ENCODE measurements at regions not wholly inside any gene's neighbourhood (a gene's known extent, or its start where the extent isn't known, plus 50 kb on each side); places are given as distances from the start of the nearest gene placed in this dataset.

DNA sequence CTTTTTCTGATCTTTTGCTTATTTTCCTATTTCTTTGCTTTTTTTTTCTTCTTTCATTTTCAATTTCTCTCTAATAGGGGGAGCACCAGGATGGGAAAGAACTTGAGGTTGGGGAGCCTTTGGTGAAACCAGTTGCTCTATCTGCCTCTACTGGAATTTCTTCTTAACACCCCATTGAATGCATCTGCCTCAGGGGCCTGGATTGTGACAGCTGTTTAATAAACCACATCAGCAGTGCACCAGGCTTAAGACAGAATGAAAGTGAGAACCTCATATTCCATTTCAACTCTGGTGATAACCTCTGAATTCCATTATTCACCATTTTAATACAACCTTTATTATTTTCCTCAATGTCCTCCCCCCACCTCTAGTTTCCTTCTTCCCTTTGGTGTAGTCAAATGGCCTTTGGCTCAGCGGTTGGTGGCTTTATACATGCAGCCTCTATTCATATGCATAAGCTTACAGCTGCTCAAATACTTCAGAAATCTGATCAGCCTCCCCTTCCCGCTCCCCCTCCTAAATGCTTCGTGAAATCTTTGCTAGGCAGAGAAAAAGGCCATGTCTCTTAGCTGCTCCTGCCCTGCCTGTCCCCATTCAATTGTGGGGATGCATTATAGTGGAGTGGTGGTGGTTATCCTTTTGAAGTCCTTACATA lies 537.3 kb upstream of the PLXNA2 start:
- no peak for DNase-seq (ENCODE audit: low spot score)

DNA sequence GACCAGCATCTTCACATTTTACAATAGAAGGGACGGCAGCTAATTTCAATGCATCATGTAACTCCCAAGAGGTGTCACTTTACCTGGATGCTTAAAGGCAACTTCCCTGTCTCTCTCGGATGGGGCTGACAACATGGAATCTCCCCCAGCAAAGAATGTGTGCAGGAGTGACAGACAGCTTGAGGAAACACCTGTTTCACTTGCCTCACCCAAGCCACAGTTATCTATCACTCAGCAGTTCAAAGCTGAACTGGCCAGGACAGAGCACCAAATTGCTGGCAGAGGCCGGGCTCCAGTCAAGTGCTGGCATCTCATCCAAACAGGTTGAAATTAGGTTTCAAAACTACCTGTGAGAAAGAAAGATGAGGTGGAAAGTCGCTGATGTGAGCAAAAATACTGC lies 538.0 kb upstream of the PLXNA2 start:
- DNase-seq (ENCODE audit: low spot score): no peak

DNA sequence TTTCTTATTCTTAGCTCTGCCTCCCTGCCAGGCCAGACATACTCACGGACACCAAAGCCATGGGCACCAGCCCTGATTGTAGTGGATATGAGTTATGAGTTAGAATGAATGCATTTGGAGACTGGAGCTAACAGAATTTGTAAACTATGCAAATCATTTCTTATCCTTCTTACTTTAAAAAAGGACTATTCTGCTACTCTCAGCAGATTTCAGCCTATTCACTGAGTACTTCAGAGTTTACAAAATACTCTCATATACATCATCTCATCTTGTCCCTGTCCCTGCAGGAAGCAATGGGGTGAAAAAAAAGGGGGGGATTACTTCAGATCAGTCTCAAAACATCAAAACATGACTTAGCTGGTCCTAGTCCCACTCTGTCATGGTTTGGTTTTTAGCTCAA lies 541.4 kb upstream of the PLXNA2 start:
- no peak for DNase-seq (ENCODE audit: low spot score)

DNA sequence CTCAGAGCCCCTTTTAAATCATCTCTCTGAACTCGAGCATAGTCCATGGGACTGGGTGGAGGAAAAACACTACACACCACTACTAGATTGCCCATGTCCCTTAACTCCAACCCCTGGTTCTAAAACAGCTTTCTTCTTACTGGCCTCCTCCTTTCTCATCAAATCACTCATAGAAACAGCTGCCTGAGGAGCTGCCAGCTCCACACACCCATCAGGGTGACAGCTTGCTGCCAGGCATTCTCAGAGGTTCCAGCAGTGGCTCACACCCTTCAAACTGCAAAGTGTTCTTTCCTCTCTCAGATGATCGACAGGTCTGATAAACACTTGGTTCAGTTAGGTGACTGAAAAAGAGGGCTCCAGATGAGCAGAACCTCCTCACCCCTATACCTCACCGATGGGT lies 543.0 kb upstream of the PLXNA2 start:
- DNase-seq (ENCODE audit: low spot score): no peak

DNA sequence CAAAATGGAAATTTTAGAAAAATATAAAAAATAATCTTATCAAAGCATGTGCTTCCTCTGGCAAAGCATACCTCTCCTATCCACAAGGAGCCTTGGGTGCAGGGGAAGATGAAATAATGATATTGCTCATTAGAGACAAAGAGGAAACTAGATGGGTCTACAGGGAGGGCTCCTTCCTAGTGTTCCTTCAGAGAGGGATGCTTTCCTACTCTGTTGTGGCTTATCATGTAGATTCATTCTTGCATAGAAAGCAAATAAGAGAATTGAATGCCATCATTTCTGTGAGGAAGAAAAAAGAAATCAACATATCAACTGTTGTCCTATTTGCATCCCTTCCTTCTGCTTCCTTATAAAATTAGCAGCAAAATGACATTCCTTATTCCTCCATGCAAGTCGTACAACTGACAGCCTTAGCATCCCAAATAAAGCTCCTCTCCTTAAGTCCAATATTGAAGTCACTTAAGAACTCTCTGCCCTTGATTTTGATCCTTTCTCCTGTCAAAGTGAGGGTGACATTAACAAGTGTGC lies 543.9 kb upstream of the PLXNA2 start:
- no peak for DNase-seq (ENCODE audit: low spot score)

DNA sequence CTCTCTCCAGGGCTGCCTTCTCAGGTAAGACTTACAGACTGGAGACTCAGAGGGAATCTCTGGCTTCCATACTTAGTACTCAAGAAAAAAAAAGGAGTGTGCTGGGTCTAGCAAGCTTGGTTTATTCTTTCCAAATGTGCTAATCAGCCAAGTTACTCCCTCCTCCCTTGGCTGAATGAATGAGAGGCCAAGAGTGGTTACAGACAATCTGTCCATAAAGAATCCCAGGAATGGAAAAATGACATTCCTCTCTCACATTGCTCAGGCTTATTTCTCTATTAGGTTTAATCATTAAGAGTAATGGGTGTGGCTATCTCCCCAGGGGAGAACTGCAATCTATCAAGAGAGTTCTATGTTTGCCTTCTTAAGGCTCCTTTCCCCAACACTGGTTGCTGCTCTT lies 547.3 kb upstream of the PLXNA2 start:
- no peak for DNase-seq (ENCODE audit: low spot score)

DNA sequence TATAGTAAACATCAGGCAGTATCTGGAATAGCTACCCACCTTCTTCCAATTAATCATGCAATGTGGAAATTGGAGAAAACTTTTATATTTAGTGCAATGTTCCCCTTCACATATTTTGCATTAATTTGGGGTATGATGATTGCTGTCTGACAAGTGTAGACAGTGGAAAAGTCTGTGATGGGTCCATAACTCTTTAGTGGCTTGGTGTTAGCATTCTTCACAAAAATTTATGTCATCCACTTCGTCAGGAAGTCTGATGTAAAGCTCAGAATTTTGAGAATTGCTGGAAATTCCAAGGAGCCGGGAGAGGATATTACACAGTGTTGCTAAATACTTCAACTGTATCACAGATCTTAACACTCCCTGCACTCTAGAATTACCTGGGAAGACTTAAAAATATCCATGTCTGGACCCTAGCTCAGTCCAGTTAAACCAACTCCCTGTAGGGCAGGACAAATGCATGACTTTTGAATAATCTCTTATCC lies 549.7 kb upstream of the PLXNA2 start:
- DNase-seq (ENCODE audit: low spot score): no peak

DNA sequence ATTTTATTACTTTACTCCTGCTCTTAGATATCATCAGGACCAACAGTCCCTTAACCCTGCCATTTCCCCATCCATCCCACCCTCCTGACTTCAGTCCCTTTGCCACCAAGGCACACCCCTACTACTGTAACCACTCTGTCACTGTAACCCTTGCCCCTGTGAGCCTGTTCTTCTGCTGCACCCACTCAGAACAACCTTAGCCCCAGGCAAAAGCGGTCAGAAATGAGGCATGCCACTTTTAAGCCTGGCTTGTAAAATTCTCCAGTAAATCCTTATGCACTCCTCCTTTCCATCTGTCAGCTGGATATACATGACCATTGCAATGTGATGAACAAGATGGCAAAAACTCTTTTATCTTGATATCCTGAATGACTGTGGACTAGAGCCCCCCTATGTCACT lies 555.0 kb upstream of the PLXNA2 start:
- DNase-seq (ENCODE audit: low spot score): no peak

DNA sequence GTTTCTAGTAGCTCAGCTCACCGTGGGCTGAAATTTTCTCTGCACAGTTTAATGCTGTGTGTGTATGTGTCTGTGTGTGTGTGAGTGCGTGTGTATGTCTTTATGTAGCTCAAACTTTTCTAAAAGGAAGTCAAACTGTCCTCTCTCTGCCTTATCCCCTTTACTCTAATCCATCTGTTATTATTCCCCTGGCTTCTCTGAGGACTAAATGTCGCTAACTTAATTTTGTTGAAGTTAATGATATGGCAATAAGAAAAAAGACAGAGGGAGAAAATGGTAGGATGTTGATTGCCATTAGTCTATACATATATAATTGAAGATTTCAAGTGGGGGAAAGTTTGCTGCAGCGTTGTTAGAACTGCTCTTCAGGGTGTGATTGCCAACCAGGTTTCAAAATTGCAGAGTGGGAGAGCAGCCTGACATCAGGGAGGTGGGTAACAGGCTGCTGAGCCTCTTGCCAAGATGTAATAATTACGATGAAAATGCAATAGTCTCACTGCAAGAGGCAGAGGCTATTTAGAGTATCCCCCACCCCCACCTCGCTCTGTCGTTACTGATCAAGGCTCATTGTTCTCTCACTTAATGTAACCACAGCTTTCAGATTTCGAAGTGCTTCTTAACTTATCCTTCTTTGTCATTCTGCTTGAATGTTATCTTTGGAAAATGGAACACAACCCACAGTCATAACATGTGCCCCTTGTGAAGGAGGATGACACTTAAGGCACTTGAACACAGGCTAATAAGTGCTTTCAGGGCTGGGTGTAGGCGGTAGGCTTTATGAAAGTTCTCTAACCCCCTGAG lies 559.0 kb upstream of the PLXNA2 start:
- no peak for DNase-seq (ENCODE audit: low spot score)

DNA sequence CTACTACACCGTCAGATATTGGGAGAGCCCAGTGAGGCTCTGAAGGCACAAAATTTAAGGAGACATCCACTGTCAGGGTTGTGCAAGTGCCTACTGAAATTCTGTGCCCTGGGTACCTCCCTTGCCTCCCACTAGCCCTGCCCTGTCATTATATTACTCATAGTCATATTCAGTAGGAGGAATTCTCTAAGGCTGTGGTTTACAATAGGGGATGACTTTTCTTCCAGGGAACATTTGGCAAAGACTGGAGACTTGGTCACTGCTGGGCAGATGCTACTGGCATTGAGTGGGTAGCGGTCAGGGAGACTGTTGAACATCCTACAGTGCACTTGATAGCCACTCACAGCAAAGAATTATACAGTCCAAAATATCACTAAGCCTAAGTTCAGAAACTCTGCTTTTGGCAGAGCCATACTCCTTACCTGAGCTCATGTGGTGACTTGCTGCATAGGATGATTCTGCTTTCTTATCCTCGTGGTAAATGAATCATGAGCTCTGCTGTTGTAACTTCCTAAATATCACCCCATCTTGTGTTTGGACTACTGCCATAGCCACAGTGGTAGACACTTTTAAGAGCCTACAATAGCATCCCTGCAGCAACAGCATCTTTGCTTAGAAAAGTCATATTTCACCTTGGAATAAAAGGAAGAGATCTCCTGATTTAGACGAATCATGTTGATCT lies 563.4 kb upstream of the PLXNA2 start:
- no peak for DNase-seq (ENCODE audit: low spot score)

DNA sequence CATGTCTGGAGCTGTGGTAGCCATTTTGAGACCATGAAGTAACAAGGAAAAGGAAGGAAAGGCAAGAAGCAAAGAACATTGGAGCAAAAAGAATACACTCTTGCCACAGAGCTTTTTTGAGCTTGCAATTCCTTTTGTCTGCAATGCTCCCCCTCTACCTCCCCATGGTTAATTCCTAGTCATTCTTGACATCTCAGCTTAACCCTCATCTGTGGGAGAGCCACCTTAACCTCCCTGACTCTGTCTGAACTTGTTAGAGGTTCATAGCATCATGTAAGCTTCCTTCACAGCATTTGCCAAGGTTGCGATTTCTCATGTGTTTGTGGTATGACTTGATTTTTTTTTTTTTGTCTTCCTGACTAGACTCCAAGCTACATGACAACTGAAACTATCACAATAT lies 564.1 kb upstream of the PLXNA2 start:
- no peak for DNase-seq (ENCODE audit: low spot score)

DNA sequence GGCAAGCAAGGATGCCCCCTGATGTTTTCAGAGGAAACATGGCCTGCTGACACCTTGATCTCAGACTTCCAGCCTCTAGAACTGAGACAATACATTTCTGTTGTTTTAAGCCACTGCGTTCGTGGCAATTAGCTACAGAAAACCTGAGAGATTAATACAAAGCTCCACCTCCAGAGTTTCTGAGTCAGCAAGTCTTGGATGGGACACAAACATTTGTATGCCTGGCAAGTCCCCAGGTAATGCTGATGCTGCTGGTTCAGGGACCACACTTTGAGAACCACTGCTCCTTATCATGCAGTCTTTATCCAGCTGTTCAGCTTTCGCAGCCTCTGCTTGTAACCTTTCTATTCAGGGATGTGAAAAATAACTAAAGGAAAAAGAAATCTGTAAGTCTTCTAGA lies 565.7 kb upstream of the PLXNA2 start:
- DNase-seq (ENCODE audit: low spot score): no peak

DNA sequence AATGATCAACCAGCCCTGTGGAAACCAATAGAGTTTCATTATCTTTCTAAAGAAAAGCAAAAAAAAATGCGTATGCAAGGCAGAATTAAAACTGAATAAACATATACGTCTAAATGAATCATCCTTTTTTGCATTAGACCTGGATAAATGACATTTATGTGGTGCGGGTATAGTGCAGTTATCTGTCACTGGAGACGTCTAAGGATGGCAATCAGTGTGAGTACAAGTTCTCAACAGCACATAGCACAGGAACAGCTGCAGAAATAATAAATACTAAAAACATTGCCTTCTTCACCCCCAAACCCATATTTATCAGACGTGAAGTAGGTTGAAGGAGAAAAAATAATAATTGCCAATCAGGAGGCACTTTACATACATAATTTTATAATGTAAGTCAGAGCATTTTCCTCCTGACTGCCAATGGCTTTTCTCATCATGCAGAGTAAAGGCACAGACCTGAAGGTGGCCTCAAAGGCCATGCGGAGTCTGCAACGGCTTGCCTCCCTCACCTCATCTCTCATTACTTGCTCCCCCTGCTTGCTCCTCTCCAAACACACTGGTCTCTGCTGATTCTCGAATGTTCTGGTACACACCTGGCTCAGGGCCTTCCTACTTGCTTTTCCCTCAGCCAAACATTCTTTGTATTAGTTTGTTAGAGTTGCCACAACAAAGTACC lies 574.7 kb upstream of the PLXNA2 start:
- no peak for DNase-seq (ENCODE audit: low spot score)

DNA sequence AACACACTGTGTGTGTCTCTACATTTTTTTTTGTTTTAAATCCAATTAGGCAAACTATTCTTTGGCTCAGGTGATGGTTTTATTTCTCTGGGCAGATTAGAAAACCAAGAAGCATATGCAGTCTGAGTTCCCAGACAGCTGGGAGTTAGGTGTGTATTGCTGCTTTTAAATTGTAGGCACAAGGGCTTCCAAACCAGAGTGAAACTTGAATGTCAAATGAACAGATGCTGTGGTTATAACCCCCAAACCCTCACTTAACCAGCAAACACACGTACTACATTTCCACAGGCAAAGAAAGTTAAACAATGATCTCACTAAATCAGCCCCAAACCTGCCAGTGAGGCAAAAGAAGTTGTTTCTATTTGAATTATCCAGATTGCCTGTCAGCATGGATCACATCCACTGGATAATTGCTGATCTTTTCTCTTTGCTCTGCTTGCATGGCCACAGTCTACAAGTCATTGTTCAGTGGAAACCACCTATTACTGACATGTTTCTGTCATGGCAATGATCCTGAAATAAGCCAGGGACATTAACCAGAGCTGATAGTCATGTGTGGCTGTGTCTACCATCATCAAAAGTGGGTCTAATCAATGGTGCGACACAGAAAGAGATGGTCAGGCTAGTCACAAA lies 576.5 kb upstream of the PLXNA2 start:
- no peak for DNase-seq (ENCODE audit: low spot score)

DNA sequence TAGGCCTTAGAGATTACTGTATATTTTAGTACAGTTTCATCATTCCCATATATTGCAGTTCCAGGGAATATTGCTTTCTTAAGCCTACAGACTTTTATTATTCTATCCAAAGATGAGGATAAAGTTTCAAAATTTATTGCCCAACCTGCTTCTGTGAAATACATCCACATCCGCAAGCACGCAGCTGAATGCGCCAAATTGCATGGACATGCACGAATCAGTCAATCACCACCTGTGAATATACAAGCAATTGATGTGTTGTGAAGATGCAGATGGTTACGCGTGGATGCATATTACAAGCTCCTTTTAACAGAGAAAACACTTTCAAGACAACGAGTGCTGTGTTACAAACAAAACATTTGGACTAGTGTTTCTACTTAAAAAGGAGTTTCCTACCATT lies 577.8 kb upstream of the PLXNA2 start:
- no peak for DNase-seq (ENCODE audit: low spot score)

DNA sequence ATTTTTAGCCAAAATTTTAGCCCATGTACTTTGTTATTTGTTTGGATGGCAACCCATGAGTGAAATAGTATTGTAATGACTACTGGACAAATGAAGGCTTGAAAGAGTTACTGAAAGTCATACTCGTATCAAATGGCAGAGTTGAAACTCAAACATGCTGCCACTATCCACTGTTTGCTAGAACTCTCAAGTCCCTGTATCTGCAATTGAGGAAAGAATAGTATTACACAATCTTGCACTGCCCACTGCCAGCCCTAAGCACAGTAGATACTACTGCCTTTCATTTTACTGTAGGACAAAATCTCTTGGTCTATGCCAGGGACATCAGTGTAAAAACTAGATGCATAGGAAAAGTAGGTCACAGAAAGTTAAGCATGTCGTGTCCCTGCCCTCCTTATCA lies 581.1 kb upstream of the PLXNA2 start:
- no peak for DNase-seq (ENCODE audit: low spot score)

DNA sequence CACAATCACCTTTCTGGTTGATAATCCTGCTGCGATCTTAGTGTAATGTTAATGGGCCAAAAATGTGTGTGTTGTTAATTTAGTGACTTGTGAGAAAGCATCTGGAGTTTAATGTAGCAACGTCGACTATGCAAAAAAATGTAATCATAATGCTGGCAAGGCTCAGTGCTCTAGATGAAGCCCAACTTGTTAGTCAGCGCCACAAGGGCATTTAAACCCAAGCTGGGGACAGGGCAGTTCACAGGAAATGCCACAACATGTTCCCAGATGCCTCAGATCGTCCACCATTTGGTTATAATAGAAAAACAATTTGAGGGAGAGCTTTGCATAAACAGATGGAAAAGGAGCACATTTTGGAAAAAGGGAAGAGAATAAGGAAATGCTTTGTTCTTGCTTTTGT lies 585.4 kb upstream of the PLXNA2 start:
- DNase-seq (ENCODE audit: low spot score): no peak

DNA sequence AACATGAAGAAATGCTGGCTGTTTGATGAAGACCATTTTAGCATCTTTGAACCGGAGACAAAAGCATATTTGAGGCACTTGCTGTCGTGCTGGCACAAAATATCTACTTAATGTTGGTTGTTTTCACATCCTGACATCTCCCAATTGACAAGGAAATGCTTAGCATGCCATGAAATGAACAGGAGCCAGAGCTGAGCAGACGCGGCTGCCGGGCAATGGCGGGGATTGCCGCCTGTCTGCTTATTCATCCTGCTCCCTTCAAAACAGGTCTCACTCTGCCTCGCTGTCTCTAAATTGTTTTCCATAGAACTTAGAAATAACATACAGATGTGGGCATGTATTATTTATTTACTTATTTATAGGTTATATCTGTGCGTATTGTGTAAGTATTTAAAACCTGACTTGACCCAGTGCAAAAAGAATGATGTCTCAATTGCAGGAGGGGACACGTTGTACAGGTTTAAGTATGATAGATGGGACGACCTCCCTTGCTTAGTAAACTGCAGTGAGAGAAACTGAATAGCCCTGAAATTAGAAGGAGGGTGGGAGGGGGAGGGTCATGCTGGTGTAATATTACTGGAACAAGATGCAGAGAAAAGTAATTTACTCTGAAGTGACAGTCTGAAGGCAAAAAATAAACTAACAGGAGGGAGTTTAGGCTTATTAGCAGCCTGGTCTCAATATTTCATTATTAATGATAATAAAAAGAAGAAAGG lies 590.4 kb upstream of the PLXNA2 start:
- no peak for DNase-seq (ENCODE audit: low spot score)

DNA sequence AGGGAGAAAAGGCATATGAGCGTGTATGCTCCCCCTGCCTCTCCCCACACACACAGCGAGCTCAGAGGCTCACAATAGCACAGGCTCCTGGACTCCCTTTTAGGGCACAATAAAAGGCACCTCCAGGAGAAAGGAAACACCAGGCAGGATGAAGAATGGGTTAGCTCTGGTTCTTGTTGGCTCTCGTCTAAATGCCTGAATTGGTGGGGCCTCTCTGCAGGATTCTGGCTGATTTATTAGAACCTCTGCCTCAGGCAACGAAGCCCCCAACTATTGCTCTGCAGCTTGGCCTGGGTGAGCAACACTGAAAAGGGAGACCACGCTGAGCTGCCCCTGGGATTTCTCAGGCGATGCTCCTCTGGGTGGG lies 590.9 kb upstream of the PLXNA2 start:
- no peak for DNase-seq (ENCODE audit: low spot score)

DNA sequence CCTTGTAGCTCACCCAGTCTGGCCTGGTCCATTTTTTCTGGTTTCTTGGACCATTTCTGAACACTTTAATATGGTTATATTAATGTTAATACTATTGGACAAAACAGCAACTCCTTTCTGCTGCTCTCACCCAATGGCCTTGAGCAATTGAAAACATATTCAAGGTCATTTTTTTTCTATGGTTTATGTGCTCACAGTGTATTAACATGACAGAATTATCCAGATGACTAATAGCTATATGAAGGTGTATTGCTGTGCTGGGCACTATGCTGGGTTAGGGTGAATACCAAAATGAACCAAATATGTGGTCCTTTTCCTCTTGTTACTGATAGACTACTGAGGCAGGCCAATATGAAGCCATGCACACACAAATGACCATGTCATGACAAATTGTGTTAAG lies 591.6 kb upstream of the PLXNA2 start:
- no peak for DNase-seq (ENCODE audit: low spot score)

DNA sequence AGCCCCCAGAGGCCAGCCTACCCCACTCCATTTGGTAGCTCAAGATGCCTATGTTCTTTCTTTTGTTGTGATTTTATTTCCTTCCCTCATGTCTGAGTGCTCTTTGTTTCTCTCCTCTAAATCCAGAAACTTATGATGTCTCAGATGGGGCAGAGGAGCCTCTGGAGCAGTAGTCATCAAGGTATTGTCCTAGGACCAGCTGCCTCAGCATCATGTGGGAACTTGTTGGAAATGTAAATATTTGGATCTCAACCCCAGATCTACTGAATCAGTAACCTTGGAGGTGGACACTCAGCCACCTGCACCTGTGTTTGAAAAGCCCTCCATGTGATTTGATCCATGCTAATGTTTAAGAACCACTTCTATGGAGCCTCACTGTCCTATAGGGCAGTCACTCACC lies 593.1 kb upstream of the PLXNA2 start:
- no peak for DNase-seq (ENCODE audit: low spot score)

Measured in HT-29 (cell line).